H1 (cell line): ENCODE measurements at regions not wholly inside any gene's neighbourhood (a gene's known extent, or its start where the extent isn't known, plus 50 kb on each side); places are given as distances from the start of the nearest gene placed in this dataset.

ENCODE experiments used
- BCL11A ChIP-seq, 2 experiments: IDR thresholded peaks; one replicate each; pipeline ENCODE4 v1.6.1; 2011; ENCODE audit warnings: low read depth in 2 of 2, low read length in 2 of 2, mild to moderate bottlenecking in 2 of 2
- CHD1 ChIP-seq: IDR thresholded peaks from 2 replicates; pipeline ENCODE4 v1.6.1; 2012; ENCODE audit warnings: low read depth, low read length, improper control_type of control experiment
- CHD7 ChIP-seq: fragments of 300-600 bp; sonication (generic); IDR thresholded peaks from 2 replicates; pipeline ENCODE4 v1.7.1; 2012; ENCODE audit warnings: low read length, moderate library complexity, mild to moderate bottlenecking, inconsistent platforms; ENCODE audit not compliant: insufficient replicate concordance
- E2F6 ChIP-seq: IDR thresholded peaks from 2 replicates; pipeline ENCODE4 v1.6.1; 2012; ENCODE audit warnings: inconsistent platforms
- GTF2F1 ChIP-seq: IDR thresholded peaks from 2 replicates; pipeline ENCODE4 v1.6.1; 2012; ENCODE audit warnings: low read depth, low read length, improper control_type of control experiment, borderline replicate concordance
- SAP30 ChIP-seq: fragments of 300-600 bp; sonication (generic); IDR thresholded peaks from 2 replicates; pipeline ENCODE4 v1.7.1; 2012; ENCODE audit warnings: low read length, moderate library complexity, mild to moderate bottlenecking, inconsistent platforms; ENCODE audit not compliant: insufficient read depth, insufficient replicate concordance
- SP4 ChIP-seq: IDR thresholded peaks from 2 replicates; pipeline ENCODE4 v1.6.1; 2012; ENCODE audit warnings: low read length, inconsistent platforms
- SRF ChIP-seq: IDR thresholded peaks from 2 replicates; pipeline ENCODE4 v1.6.1; 2011; ENCODE audit warnings: mild to moderate bottlenecking, low read depth, low read length, moderate library complexity

- TF ChIP-seq CHD7 (no peak), SAP30 (no peak), E2F6 (no peak), SRF (no peak), SP4 (no peak), CHD1 (no peak), GTF2F1 (no peak), BCL11A (IDR thresholded peaks at IDR 0.05; ENCODE audit: low read depth in 2 of 2, low read length in 2 of 2) (no peak)
Observed at GRCh38 chr11:131302836-131303235, 67.6 kb upstream of the NTM start (continued).
